ENCODE measurements at regions not wholly inside any gene's neighbourhood (a gene's known extent, or its start where the extent isn't known, plus 50 kb on each side); places are given as distances from the start of the nearest gene placed in this dataset.
"Not testable (repeated sequence)": the region's sequence is repeated elsewhere in the genome, so short reads cannot be mapped to it uniquely, and the experiment has no call there.

GRCh38 chr12:131213896-131214442 lies 260.3 kb downstream of the ADGRD1 start:
- Histone ChIP-seq H3K36me3 (no peaks in the 10 kb centered on the region), H3K4me3 (no peak overlapping the region), H3K4me1 (ENCODE audit: control insufficient read depth in 1 of 2, low read depth in 2 of 2) (no peaks in the 10 kb centered on the region), H3K27ac (no peak overlapping the region), H3K9me3 (no peaks in the 10 kb centered on the region), H3K27me3 (replicated peaks; ENCODE audit: insufficient read depth) (no peaks in the 10 kb centered on the region)
- DNase-seq (ENCODE audit: low spot score): no peak
- no peak for ATAC-seq (ENCODE audit: insufficient number of reproducible peaks, low FRiP score, low read depth)
- no peak for TF ChIP-seq CTCF (IDR thresholded peaks at IDR 0.05)

- H3K4me1 ChIP-seq (ENCODE audit: control insufficient read depth in 1 of 2, low read depth in 2 of 2); DNase-seq (ENCODE audit: low spot score); H3K27me3 ChIP-seq (replicated peaks; ENCODE audit: insufficient read depth); H3K27ac ChIP-seq; H3K36me3 ChIP-seq; H3K9me3 ChIP-seq; H3K4me3 ChIP-seq; ATAC-seq (ENCODE audit: insufficient number of reproducible peaks, low FRiP score, low read depth): not testable (repeated sequence)
These were observed 261.2 kb downstream of the ADGRD1 start for GRCh38 chr12:131214936-131215335.

GRCh38 chr12:131216587-131216986 lies 262.9 kb downstream of the ADGRD1 start:
- H3K27ac ChIP-seq; H3K4me3 ChIP-seq; H3K27me3 ChIP-seq (replicated peaks; ENCODE audit: insufficient read depth); DNase-seq (ENCODE audit: low spot score); H3K4me1 ChIP-seq (ENCODE audit: control insufficient read depth in 1 of 2, low read depth in 2 of 2); ATAC-seq (ENCODE audit: insufficient number of reproducible peaks, low FRiP score, low read depth); H3K9me3 ChIP-seq; H3K36me3 ChIP-seq: not testable (repeated sequence)

GRCh38 chr12:131217024-131217586 lies 263.4 kb downstream of the ADGRD1 start:
- H3K27me3 ChIP-seq (replicated peaks; ENCODE audit: insufficient read depth): no peaks in the 10 kb centered on the region
- no peaks in the 10 kb centered on the region for H3K9me3 ChIP-seq
- no peak overlapping the region for H3K4me3 ChIP-seq
- TF ChIP-seq CTCF (IDR thresholded peaks at IDR 0.05): no peak
- no peak overlapping the region for H3K27ac ChIP-seq
- H3K4me1 ChIP-seq (ENCODE audit: control insufficient read depth in 1 of 2, low read depth in 2 of 2): no peaks in the 10 kb centered on the region
- DNase-seq (ENCODE audit: low spot score): no peak
- ATAC-seq (ENCODE audit: insufficient number of reproducible peaks, low FRiP score, low read depth): no peak
- H3K36me3 ChIP-seq: no peaks in the 10 kb centered on the region

- Histone ChIP-seq H3K4me1 (ENCODE audit: control insufficient read depth in 1 of 2, low read depth in 2 of 2) (no peaks in the 10 kb centered on the region), H3K27me3 (replicated peaks; ENCODE audit: insufficient read depth) (no peaks in the 10 kb centered on the region), H3K36me3 (no peaks in the 10 kb centered on the region), H3K9me3 (no peaks in the 10 kb centered on the region), H3K27ac (no peak overlapping the region), H3K4me3 (no peak overlapping the region)
- no peak for TF ChIP-seq CTCF (IDR thresholded peaks at IDR 0.05)
- DNase-seq (ENCODE audit: low spot score) (no peak), ATAC-seq (ENCODE audit: insufficient number of reproducible peaks, low FRiP score, low read depth) (no peak)
These were observed 264.6 kb downstream of the ADGRD1 start for GRCh38 chr12:131218026-131218922.

- H3K27ac ChIP-seq: no peak overlapping the region
- no peaks in the 10 kb centered on the region for H3K9me3 ChIP-seq
- no peaks in the 10 kb centered on the region for H3K27me3 ChIP-seq (replicated peaks; ENCODE audit: insufficient read depth)
- no peaks in the 10 kb centered on the region for H3K4me1 ChIP-seq (ENCODE audit: control insufficient read depth in 1 of 2, low read depth in 2 of 2)
- TF ChIP-seq CTCF (IDR thresholded peaks at IDR 0.05): no peak
- no peak for DNase-seq (ENCODE audit: low spot score)
- H3K36me3 ChIP-seq: no peaks in the 10 kb centered on the region
- ATAC-seq (ENCODE audit: insufficient number of reproducible peaks, low FRiP score, low read depth): no peak
- H3K4me3 ChIP-seq: no peak overlapping the region
These were observed 265.4 kb downstream of the ADGRD1 start for GRCh38 chr12:131218923-131219669.

All from thoracic aorta (tissue), 2 donors.